Stimulated activated naive CD4-positive, alpha-beta T cell treated with Interleukin-2 at 50 U/mL for 16 hours (primary cell): ENCODE measurements at regions not wholly inside any gene's neighbourhood (a gene's known extent, or its start where the extent isn't known, plus 50 kb on each side); places are given as distances from the start of the nearest gene placed in this dataset.

ENCODE experiments used
- DNase-seq: peaks from one replicate; lab custom pipeline; 2025; lab: John Stamatoyannopoulos, UW

DNA sequence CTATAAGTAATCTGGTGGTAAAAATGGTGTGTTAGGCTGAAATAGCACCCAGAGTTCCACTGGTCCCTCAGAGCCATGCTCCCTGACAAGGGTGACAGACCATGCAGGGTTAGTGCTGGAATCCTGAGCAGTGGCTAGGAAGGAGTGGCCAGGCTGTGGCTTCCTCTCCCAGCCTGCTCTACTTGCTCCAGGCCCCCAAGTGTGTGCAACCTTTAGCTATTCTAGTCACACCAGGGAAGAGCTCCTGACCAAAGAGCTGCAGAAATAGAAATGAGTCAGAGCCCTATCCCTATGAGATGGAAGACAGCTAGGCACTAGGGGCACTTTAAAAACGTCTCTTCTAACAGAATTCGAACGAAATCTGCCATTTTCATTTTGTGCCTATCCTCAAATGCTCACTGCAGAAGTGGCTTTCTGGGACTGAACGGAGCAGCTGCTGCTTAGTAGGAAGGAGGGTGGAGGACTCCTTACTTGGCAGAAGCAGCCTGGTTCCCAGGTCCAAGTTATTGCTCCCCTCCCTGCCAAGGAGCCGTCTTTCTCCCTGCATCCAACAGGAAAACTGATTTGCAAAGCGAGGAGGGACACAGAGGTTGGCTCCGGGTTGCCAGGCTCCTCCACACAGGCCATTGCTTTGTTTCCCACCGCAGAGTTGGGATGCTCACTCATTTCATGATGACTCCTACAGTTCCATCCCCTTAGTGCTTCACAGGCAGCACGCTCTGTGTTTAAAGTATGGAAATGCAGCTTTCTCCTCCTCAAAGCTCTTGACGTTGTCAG lies 754.5 kb downstream of the C6orf118 start:
- no peak for DNase-seq

- no peak for DNase-seq
Observed at GRCh38 chr6:164554226-164554625, 755.2 kb downstream of the C6orf118 start.

DNA sequence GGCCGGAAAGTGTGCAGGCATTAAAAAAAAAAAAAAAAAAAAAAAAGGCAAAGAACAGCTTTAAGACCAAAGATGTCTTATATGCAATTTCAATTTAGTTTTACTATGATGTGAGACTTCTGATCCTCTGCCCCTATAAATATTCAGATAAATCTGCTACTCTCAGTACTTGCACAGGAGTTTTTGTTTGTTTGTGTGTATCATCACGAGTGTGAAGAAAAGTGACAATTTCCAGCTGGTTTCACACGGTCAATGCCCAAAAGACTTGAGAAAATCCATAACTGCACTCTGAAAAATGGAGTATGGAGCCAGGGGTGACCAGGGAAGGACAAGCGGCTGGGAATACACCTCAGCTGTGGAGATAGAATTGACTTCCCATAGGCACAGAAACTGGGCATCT lies 757.7 kb downstream of the C6orf118 start:
- DNase-seq: no peak

DNA sequence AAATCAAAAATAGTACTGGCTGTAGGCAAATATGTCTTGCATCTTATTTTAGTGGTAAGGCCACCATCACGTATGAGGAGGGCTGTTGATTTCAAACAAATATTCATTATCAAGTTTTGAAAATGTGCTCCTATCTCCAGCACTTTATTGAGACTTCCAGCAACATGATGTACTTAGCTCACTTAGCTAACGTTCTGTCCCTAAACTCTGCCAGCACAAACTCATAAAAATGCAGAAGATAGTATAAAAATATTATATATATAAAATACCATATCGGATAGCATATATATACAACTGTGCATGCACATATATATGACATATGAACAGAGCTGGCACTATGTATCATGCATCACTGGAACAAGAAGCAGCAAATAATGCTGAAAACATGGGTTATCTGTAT lies 762.3 kb downstream of the C6orf118 start:
- no peak for DNase-seq

- no peak for DNase-seq
Observed at GRCh38 chr6:164546263-164546662, 763.1 kb downstream of the C6orf118 start.

GRCh38 chr6:164534070-164534766 lies 775.2 kb downstream of the C6orf118 start:
- no peak for DNase-seq

GRCh38 chr6:164533045-164533362 lies 776.4 kb downstream of the C6orf118 start:
- no peak for DNase-seq

GRCh38 chr6:164532198-164533044 lies 777.0 kb downstream of the C6orf118 start:
- no peak for DNase-seq

GRCh38 chr6:164531736-164532135 lies 777.7 kb downstream of the C6orf118 start:
- no peak for DNase-seq

- no peak for DNase-seq
Observed at GRCh38 chr6:164528539-164528938, 780.9 kb downstream of the C6orf118 start.

DNA sequence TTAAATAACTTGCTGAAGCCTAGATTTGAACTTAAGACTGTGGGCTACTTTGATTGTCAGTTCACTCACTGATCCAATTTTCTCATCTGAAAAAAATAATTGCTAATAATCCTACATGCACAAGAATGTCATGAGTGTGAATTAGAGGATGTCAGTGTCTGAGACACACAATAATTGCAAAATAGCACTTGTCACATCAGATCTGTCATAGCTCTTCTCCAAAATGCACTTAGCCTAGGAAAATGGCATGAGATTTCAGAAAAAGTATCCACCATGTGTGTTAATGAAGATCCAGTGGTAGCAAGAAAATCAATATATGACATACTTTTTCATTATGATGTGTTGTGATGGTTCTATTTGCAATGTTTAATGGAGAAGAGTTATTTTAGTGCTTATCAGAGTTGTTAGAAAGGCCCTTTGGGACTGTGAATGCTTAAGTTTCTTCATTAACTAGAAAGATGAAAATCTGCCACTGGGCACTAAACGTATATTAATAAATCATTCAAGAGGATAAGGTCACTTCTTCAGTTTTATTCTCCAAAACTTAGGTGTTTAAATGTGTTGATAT lies 786.2 kb downstream of the C6orf118 start:
- DNase-seq: no peak

GRCh38 chr6:164520916-164521315 lies 788.5 kb downstream of the C6orf118 start:
- DNase-seq: no peak

- DNase-seq: no peak
Observed at GRCh38 chr6:164507206-164507940, 802.0 kb downstream of the C6orf118 start.

- no peak for DNase-seq
Observed at GRCh38 chr6:164505425-164505824, 804.0 kb downstream of the C6orf118 start.

DNA sequence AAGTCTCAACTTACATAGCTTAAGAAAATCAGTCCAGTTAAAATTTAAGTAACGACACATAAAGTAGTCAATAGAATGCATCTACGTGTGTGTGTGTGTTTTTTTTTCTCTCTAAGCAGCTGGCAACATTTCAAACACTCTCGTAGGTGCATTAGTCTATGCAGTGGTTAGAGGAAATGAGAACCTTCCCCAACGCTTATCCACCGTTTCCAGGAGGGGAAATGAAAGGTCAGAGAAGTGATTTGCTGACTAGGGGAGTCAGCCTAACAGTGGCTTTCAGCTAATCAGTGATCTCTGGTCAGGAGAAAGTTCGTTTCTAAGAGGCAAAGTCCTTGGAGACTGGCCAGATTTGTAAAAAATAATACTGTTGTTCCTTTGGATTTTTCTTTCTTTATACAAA lies 806.6 kb downstream of the C6orf118 start:
- no peak for DNase-seq

DNA sequence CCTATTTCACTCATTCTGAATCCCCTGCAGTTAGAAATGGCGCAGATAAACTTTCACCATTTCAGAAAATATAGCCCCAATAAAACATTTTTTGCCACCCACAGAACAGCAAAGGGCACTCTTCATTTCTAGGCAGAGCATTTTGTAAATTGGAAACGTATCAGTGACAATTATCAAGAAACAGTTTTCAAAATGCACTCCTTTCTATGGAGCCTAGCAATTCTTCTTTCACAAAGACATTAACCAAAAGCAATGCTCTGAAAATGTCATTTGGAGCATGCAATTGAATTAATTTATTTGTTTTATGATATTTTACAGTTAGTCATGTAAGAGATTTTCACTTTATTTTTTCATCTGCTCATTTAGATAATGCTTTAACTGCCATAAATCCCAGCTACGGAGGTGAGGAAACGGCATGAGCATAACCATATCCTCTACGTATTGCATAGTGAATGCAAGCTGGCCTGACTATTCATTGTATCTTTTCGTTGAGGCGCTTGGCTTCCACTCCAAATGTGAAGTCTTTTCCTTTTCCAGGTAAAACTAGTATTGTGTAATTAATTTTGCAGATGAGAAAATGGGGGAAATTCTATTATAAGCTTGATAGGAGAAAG lies 813.4 kb downstream of the C6orf118 start:
- no peak for DNase-seq

DNA sequence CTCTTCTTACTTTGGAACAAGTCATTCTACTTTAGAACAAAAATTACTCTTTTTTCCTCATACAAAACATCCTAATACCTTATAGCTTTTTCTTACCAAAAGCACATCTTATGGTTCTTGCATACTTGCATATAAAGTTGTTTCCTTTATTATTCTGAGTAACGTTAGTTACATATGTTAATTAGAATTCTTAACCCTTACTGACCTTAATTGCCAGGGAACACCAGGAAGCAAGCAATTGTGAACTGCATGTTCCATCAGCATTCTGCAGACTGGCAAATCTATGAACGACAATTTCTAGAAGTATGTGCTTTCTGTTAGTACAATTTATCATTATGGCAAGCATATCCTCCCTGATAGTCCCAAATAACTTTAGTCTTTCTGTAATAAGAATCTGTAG lies 831.0 kb downstream of the C6orf118 start:
- no peak for DNase-seq

DNA sequence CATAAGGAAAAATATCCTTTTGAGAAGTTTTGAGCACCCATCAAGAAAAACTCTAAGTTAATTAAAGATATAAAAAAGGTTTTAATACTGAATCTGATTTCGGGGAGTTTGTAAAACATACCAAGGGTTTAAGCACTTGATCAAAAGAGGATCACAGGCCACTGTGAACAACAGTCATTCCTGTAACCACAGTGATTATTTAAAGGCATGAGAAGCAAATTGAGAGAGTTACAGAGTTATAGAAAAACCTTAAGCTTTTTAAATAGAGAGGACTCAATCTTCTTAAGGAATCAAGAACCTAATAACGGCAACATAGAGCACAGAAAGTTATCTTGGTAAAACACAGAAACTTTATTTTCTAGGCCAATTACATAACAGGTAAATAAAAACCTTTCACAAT lies 831.6 kb downstream of the C6orf118 start:
- no peak for DNase-seq

GRCh38 chr6:164477101-164477500 lies 832.3 kb downstream of the C6orf118 start:
- no peak for DNase-seq

DNA sequence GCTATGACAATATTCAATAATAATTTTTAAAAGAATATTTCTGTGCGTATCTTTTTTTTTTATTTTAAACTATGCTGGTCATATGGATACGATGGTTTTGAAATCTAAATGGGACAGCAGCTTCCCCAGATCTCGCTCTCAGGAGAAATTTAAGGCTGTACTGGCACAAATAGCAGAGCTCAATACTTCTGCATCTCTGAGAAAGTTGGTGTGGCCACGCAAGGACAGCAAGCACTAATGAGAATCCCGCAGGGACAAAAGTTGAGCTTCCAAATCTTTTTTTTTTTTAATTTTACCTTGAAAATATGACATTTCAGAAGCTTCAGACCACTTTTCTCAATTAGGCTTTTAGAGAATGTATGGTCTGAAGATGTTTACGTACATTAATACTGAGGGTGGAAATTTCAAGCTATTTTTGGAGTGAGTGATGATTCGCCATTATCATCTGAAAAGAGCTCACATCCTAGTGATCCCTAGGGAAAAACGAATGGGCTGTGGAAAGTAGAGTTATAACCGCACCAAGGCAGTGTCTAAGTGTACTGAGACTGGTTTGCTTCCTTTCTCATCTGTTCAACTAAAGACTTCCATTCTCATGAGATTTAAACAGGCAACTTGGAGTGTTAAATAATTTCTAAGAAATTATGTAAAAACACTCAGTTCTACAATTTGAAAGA lies 840.0 kb downstream of the C6orf118 start:
- no peak for DNase-seq

DNA sequence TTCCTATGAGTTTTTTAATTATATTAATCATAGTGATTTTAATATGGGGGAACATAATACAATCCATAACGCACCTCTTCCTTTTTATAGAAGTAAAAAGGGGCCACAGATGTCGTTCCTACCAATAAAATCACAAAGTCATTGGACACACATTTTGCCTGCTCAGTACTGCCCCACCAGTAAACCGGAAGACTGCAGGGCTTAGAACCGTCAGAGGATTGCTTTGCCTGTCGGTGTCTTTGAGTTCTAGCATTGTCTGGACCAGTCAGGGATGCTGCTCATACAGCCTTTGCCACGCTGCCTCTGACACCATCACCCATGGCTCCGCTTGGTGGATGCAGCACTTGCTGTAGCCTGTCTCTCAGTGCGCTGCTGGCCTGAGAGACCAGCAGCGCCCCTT lies 853.6 kb downstream of the C6orf118 start:
- DNase-seq: no peak
